B cell (primary cell): ENCODE measurements at regions not wholly inside any gene's neighbourhood (a gene's known extent, or its start where the extent isn't known, plus 50 kb on each side); places are given as distances from the start of the nearest gene placed in this dataset.

Source experiments
- EZH2 ChIP-seq: IDR thresholded peaks from 2 replicates; pipeline ENCODE4 v1.6.1; 2012; ENCODE audit warnings: borderline replicate concordance, low read depth, mild to moderate bottlenecking, moderate library complexity, low read length; ENCODE audit not compliant: insufficient read depth, poor library complexity, severe bottlenecking
- TF ChIP-seq, protein P1 (sequence below): fragments of 200-600 bp; IDR thresholded peaks from one replicate; pipeline ENCODE4 v1.8.0; 2022; ENCODE audit warnings: antibody characterized with exemption, mild to moderate bottlenecking

- TF ChIP-seq, protein P1, sequence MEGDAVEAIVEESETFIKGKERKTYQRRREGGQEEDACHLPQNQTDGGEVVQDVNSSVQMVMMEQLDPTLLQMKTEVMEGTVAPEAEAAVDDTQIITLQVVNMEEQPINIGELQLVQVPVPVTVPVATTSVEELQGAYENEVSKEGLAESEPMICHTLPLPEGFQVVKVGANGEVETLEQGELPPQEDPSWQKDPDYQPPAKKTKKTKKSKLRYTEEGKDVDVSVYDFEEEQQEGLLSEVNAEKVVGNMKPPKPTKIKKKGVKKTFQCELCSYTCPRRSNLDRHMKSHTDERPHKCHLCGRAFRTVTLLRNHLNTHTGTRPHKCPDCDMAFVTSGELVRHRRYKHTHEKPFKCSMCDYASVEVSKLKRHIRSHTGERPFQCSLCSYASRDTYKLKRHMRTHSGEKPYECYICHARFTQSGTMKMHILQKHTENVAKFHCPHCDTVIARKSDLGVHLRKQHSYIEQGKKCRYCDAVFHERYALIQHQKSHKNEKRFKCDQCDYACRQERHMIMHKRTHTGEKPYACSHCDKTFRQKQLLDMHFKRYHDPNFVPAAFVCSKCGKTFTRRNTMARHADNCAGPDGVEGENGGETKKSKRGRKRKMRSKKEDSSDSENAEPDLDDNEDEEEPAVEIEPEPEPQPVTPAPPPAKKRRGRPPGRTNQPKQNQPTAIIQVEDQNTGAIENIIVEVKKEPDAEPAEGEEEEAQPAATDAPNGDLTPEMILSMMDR: no peak
- no peak for TF ChIP-seq EZH2
These were observed 2158.6 kb upstream of the TENM3 start for GRCh38 chr4:180084561-180084960.
